LNCAP (cell line): ENCODE measurements at regions not wholly inside any gene's neighbourhood (a gene's known extent, or its start where the extent isn't known, plus 50 kb on each side); places are given as distances from the start of the nearest gene placed in this dataset.

Experiments used
- CTCF ChIP-seq: fragments of 450-650 bp; IDR thresholded peaks from 2 replicates; pipeline ENCODE4 v1.5.1; 2017; ENCODE audit warnings: mild to moderate bottlenecking

GRCh38 chr14:82449926-82450468 is 916.3 kb upstream of the SEL1L start:
- no peak for TF ChIP-seq CTCF

GRCh38 chr14:82451675-82452074 is 918.0 kb upstream of the SEL1L start:
- TF ChIP-seq CTCF = no peak

GRCh38 chr14:82482345-82482744 is 948.7 kb upstream of the SEL1L start:
- no peak for TF ChIP-seq CTCF

- TF ChIP-seq CTCF = no peak
Observed at GRCh38 chr14:82488473-82488872, 954.8 kb upstream of the SEL1L start.

- no peak for TF ChIP-seq CTCF
Observed at GRCh38 chr14:82490397-82490796, 956.7 kb upstream of the SEL1L start.

GRCh38 chr14:82492157-82492556 is 958.5 kb upstream of the SEL1L start:
- no peak for TF ChIP-seq CTCF

GRCh38 chr14:82500222-82500621 is 966.6 kb upstream of the SEL1L start:
- no peak for TF ChIP-seq CTCF

- no peak for TF ChIP-seq CTCF
Observed at GRCh38 chr14:82501554-82501953, 967.9 kb upstream of the SEL1L start.
